Thymus (tissue), 11 donors: ENCODE measurements at regions not wholly inside any gene's neighbourhood (a gene's known extent, or its start where the extent isn't known, plus 50 kb on each side); places are given as distances from the start of the nearest gene placed in this dataset.

Experiments used
- DNase-seq, 9 donors: peaks; one replicate each; pipeline ENCODE4 v3.0.0-alpha.2; 2013; ENCODE audit warnings: low spot score in 9 of 9, low read depth in 6 of 9, missing footprints in 1 of 9
- H3K27ac ChIP-seq, 2 donors: one replicate each; pipeline ENCODE4 v1.5.1; 2013; ENCODE audit warnings: control low read depth in 1 of 2, low read depth in 1 of 2, low read length in 1 of 2, mild to moderate bottlenecking in 1 of 2, moderate library complexity in 1 of 2
- H3K27me3 ChIP-seq, 2 donors: one replicate each; pipeline ENCODE4 v1.5.1; 2013; ENCODE audit warnings: low read length in 1 of 2; ENCODE audit not compliant: control insufficient read depth in 2 of 2, insufficient read depth in 1 of 2
- H3K36me3 ChIP-seq, 2 donors: one replicate each; pipeline ENCODE4 v1.5.1; 2013; ENCODE audit warnings: low read length in 1 of 2, mild to moderate bottlenecking in 1 of 2, moderate library complexity in 1 of 2; ENCODE audit not compliant: control insufficient read depth in 2 of 2, insufficient read depth in 2 of 2
- H3K4me1 ChIP-seq, 2 donors: one replicate each; pipeline ENCODE4 v1.5.1; 2013; ENCODE audit warnings: low read length in 2 of 2; ENCODE audit not compliant: control insufficient read depth in 2 of 2, insufficient read depth in 2 of 2
- H3K4me3 ChIP-seq, 2 donors: one replicate each; pipeline ENCODE4 v1.5.1; 2013; ENCODE audit warnings: low read length in 2 of 2, control low read depth in 1 of 2, mild to moderate bottlenecking in 1 of 2
- H3K9me3 ChIP-seq, 2 donors: one replicate each; pipeline ENCODE4 v1.5.1; 2013; ENCODE audit warnings: low read length in 1 of 2, mild to moderate bottlenecking in 1 of 2; ENCODE audit not compliant: control insufficient read depth in 2 of 2, insufficient read depth in 1 of 2
- WGBS: extraction: QIAGEN DNeasy Blood & Tissue Kit; methylation state at CpG from one replicate; pipeline ENCODE4 v1.1.7; 2013; 5-methylcytosine and 5-hydroxymethylcytosine counted together
- donor health status: healthy.

DNA sequence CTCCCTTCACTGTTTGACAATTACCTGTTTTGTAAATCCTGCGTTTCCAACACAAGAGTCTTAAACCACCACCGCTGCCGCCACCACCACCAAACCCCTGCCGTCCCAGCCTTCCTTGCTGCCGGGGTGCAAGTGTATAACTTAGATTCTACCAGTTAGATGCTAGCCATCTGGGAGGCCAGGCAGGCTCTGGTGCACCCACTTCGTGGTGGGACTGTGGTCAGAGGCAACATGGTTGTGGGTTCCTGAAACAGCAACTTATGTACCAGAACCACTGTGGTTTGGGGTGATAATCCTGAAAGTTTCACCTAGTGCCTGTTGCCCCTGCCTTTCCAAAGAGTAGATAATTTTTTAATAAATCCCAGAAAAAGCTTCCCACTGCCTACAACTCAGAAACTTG lies 510.5 kb downstream of the CCSER2 start:
- Histone ChIP-seq H3K4me3 (no peak overlapping the region), H3K9me3 (no peaks in the 10 kb centered on the region), H3K4me1 (no peaks in the 10 kb centered on the region), H3K27ac (no peak overlapping the region), H3K36me3 (no peaks in the 10 kb centered on the region), H3K27me3 (no peaks in the 10 kb centered on the region)
- no peak for DNase-seq
- 71% methylated on average over 6 of the region's 6 CpGs for WGBS

DNA sequence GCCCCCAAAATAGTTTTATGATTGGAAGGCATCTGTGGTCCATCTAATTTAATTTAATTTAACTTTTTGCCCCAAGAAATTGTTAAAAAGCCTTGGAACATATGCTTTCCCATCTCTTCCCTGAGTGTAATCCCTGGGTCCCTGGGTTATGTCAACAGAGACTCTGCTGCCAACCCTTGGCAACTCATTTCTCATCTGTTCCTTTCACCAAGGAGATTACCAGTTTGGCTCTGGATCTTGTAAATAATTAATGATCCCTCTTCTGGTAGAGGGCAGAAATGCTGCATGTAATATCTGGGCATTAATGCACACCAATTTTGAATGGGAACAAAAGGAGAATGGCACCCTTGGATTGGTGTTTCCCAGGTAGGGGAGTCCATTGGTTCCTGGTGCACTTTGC lies 514.2 kb downstream of the CCSER2 start:
- no peaks in the 10 kb centered on the region for H3K4me1 ChIP-seq
- H3K27ac ChIP-seq, result no peak overlapping the region
- no peak for DNase-seq

GRCh38 chr10:84844461-84844860 lies 516.1 kb downstream of the CCSER2 start:
- no peak for DNase-seq
- H3K4me1 ChIP-seq, result no peaks in the 10 kb centered on the region
- H3K36me3 ChIP-seq, result no peaks in the 10 kb centered on the region
- H3K27ac ChIP-seq, result no peak overlapping the region
- no peaks in the 10 kb centered on the region for H3K9me3 ChIP-seq
- no peak overlapping the region for H3K4me3 ChIP-seq
- no peaks in the 10 kb centered on the region for H3K27me3 ChIP-seq
- 45% methylated on average over 2 of the region's 2 CpGs for WGBS

More for the DNA sequence above, 514.2 kb downstream of the CCSER2 start:
- Histone ChIP-seq H3K9me3 (no peaks in the 10 kb centered on the region), H3K4me3 (no peak overlapping the region), H3K27me3 (no peaks in the 10 kb centered on the region), H3K36me3 (no peaks in the 10 kb centered on the region)

DNA sequence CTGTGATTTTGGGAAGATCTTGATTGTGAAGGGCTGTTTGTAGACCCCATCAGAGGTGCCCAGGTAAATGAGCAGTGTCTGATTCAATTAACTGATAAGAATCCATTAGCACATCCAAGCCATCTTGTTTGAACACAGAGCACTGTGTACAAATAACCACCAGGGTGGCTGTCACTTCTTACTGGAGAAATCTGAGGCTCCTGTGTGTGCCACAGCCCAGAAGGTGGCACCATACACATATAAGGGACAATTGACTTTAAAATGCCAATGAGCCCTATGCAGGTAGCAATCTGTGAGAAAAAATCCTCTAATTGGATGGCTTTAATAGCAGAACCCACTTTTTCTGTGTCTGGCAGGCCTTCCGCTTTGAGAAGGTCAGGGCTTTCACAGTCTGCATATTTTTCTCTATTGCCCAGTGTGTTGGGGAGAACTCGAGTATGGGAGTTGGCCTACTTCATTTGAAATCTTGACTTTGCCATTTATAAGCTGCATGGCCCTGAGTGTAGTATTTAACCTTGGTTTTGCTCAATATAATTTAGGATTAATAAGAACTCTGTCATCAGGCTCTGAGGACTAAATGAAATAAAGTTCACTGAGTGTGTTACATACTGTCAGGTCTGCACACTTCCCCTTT lies 517.4 kb downstream of the CCSER2 start:
- no peaks in the 10 kb centered on the region for H3K36me3 ChIP-seq
- 92% methylated on average over 2 of the region's 2 CpGs for WGBS
- no peak overlapping the region for H3K27ac ChIP-seq
- H3K27me3 ChIP-seq, result no peaks in the 10 kb centered on the region
- no peaks in the 10 kb centered on the region for H3K9me3 ChIP-seq
- no peaks in the 10 kb centered on the region for H3K4me1 ChIP-seq
- H3K4me3 ChIP-seq, result no peak overlapping the region
- no peak for DNase-seq

GRCh38 chr10:84846658-84847316 lies 518.4 kb downstream of the CCSER2 start:
- Histone ChIP-seq H3K4me3 (no peak overlapping the region), H3K36me3 (no peaks in the 10 kb centered on the region), H3K27me3 (no peaks in the 10 kb centered on the region), H3K27ac (no peak overlapping the region), H3K9me3 (no peaks in the 10 kb centered on the region), H3K4me1 (no peaks in the 10 kb centered on the region)
- 84% methylated on average over 4 of the region's 4 CpGs for WGBS
- DNase-seq, result no peak

DNA sequence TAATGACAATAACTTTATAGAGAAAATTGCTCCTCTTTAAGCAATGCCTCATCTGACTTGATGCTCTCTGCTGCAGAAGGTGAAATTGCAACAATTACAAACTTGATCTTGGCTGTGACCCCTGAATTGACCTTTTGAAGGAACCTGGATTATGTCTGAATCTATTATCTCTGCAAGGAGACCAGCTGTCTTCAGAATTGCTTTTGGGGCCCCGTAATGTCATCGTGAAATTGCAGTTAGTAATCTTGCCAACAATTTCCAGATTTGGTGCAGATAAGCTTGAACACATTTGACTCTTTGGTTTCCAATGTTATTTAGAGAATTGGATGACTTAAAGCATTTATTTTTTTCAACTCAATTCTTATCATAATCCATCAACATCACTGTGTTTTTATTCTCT lies 520.6 kb downstream of the CCSER2 start:
- H3K36me3 ChIP-seq, result no peaks in the 10 kb centered on the region
- no peak for DNase-seq
- whole genome bisulfite sequencing, result 83% methylated on average over 2 of the region's 2 CpGs

DNA sequence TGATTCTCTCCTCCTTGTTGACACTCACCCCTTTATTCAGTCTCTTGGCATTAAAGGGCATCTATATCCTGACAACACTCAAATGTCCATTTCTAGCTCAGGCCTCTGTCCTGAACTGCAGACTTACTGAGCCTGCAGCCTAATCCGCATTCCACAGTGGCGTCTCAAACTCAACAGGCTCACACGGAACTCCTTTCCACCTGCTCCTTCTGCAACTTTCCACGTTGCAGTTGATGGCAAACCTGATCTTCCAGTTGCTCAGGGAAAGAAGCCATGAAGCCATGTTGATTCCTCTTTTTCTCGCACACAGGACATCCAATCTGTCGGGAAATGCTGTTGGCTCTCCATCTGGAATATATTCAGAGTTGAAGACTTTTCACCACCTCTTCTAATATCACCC lies 522.4 kb downstream of the CCSER2 start:
- DNase-seq, result no peak
- H3K4me3 ChIP-seq, result no peak overlapping the region
- H3K36me3 ChIP-seq, result no peaks in the 10 kb centered on the region
- H3K4me1 ChIP-seq, result no peaks in the 10 kb centered on the region
- no peaks in the 10 kb centered on the region for H3K27me3 ChIP-seq
- H3K27ac ChIP-seq, result no peak overlapping the region
- H3K9me3 ChIP-seq, result no peaks in the 10 kb centered on the region
- 87% methylated on average over 6 of the region's 6 CpGs for WGBS

More for the DNA sequence above, 520.6 kb downstream of the CCSER2 start:
- Histone ChIP-seq H3K27ac (no peak overlapping the region), H3K4me1 (no peaks in the 10 kb centered on the region), H3K9me3 (no peaks in the 10 kb centered on the region), H3K27me3 (no peaks in the 10 kb centered on the region), H3K4me3 (no peak overlapping the region)

DNA sequence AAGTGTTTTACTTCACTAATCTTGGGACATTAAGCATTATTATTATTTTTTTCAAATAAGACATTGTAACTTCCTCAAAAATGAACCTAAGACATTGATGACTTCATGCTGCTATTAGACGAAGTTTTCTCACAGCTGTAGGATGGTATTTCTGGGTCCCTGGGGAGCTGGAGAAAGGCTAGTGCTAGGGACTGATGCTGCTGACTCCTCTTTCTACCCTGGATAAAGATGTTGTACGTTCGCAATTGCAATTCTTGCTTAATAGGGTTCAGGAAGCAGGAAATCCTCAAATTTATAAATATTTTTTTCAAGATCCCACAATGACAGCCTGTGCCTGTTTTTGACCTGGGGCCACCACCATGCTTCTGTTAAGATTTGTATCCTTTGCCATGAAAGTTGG lies 526.0 kb downstream of the CCSER2 start:
- Histone ChIP-seq H3K36me3 (no peaks in the 10 kb centered on the region), H3K4me3 (no peak overlapping the region), H3K9me3 (no peaks in the 10 kb centered on the region), H3K27me3 (no peaks in the 10 kb centered on the region), H3K27ac (no peak overlapping the region), H3K4me1 (no peaks in the 10 kb centered on the region)
- WGBS, result 16% methylated on average over 3 of the region's 3 CpGs
- no peak for DNase-seq

DNA sequence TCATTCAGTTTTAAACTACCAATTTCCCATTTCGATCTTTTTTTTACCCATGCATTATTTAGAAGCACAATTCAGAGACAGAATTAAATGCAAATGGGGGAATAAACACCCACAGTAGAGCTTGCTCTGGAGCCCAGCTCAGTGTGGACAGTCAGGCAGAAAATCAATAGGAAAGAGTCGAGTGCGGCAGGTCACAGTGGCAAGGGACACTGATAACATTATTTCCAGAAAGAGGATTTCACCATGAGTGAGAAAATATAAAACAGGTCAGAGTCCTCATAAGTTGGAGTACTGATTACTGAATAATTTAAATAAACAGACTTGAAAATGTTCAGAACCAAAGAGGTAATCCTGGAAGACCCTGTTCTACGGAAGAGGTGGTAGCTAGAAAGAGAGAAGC lies 532.5 kb downstream of the CCSER2 start:
- no peaks in the 10 kb centered on the region for H3K27me3 ChIP-seq
- no peak overlapping the region for H3K27ac ChIP-seq
- H3K4me3 ChIP-seq, result no peak overlapping the region
- no peaks in the 10 kb centered on the region for H3K9me3 ChIP-seq
- 95% methylated on average over 4 of the region's 4 CpGs for WGBS
- H3K36me3 ChIP-seq, result no peaks in the 10 kb centered on the region
- no peak for DNase-seq
- H3K4me1 ChIP-seq, result no peaks in the 10 kb centered on the region
